ENCODE measurements at regions not wholly inside any gene's neighbourhood (a gene's known extent, or its start where the extent isn't known, plus 50 kb on each side); places are given as distances from the start of the nearest gene placed in this dataset.

DNA sequence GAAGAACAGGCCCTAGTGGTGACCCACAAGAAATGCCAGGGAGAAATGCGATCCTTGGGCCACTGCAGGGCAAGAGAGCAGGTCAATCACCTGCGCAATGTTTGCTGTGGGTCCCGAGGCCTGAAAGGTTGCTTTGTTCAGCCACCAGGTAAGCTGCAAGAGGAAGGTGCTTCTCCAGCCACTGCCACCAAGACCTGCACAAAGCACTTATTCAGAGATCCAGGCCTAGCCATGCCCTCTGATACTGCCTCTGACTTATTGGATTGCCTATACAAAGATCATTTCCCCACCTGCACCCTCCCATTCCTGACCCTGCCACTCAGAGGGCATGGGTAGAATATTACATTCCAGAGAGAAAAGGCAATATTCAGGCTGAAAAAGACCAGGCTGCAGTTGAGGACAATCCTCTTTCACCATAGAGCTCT is 349.4 kb upstream of the NFIA start:
- no peak overlapping the region for H3K4me3 Mint-ChIP-seq
- no peak for DNase-seq

DNA sequence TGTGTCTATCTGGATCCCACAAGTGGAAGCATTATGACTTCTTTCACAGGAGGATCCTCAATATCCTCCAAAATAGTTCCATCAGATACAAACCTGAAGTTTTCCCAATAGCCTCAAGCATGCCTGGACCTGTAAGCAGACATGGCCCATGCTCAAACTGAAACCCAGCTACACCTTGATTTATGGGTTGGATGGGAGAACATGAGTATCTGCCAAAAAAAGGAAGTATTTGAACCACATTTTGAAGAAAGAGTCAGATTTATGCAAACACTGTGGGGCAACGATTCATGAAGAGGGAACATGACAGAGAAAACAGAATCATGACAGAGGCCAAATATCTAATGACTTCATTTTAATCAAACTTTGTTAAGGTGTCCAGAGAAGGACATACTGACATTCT is 351.0 kb upstream of the NFIA start:
- Histone ChIP-seq H3K4me3 (ENCODE audit: low read length) (no peak overlapping the region), H3K4me1 (ENCODE audit: control insufficient read depth, insufficient read depth, low read length) (no peaks in the 10 kb centered on the region), H3K27ac (ENCODE audit: low read depth, low read length) (no peak overlapping the region), H3K36me3 (ENCODE audit: control insufficient read depth, insufficient read depth, low read length) (no peaks in the 10 kb centered on the region), H3K9me3 (ENCODE audit: control insufficient read depth, low read length) (no peaks in the 10 kb centered on the region), H3K27me3 (ENCODE audit: control insufficient read depth, insufficient read depth, low read length, poor library complexity, severe bottlenecking) (no peaks in the 10 kb centered on the region), H3K9ac (ENCODE audit: extremely low read depth, low read length, poor library complexity, severe bottlenecking) (no peak overlapping the region)
- TF ChIP-seq, protein P1, sequence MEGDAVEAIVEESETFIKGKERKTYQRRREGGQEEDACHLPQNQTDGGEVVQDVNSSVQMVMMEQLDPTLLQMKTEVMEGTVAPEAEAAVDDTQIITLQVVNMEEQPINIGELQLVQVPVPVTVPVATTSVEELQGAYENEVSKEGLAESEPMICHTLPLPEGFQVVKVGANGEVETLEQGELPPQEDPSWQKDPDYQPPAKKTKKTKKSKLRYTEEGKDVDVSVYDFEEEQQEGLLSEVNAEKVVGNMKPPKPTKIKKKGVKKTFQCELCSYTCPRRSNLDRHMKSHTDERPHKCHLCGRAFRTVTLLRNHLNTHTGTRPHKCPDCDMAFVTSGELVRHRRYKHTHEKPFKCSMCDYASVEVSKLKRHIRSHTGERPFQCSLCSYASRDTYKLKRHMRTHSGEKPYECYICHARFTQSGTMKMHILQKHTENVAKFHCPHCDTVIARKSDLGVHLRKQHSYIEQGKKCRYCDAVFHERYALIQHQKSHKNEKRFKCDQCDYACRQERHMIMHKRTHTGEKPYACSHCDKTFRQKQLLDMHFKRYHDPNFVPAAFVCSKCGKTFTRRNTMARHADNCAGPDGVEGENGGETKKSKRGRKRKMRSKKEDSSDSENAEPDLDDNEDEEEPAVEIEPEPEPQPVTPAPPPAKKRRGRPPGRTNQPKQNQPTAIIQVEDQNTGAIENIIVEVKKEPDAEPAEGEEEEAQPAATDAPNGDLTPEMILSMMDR (conservative IDR thresholded peaks at IDR 0.05), result no peak
- no peak overlapping the region for H3K27ac Mint-ChIP-seq
- H3K4me3 Mint-ChIP-seq, result no peak overlapping the region
- H3K4me1 Mint-ChIP-seq, result no peaks in the 10 kb centered on the region
- H3K27me3 Mint-ChIP-seq (ENCODE audit: insufficient read depth), result no peaks in the 10 kb centered on the region
- peaks cover 5% of the 10 kb centered on the region for H3K9me3 Mint-ChIP-seq
- H3K36me3 Mint-ChIP-seq (ENCODE audit: low read depth), result no peaks in the 10 kb centered on the region
- WGBS, 2 experiments (ENCODE audit: insufficient coverage in 1 of 2, insufficient read length in 1 of 2), result 80 to 96% methylated on average over 1 of the region's 1 CpG
- DNase-seq, result no peak

More for the DNA sequence above, 349.4 kb upstream of the NFIA start:
- no peaks in the 10 kb centered on the region for H3K9me3 ChIP-seq (ENCODE audit: control insufficient read depth, low read length)
- H3K4me1 Mint-ChIP-seq, result no peaks in the 10 kb centered on the region
- TF ChIP-seq, protein P1 (conservative IDR thresholded peaks at IDR 0.05), result peak; percentile 40
- no peak overlapping the region for H3K9ac ChIP-seq (ENCODE audit: extremely low read depth, low read length, poor library complexity, severe bottlenecking)
- H3K27me3 Mint-ChIP-seq (ENCODE audit: insufficient read depth), result no peaks in the 10 kb centered on the region
- H3K27ac ChIP-seq (ENCODE audit: low read depth, low read length), result no peak overlapping the region
- H3K27me3 ChIP-seq (ENCODE audit: control insufficient read depth, insufficient read depth, low read length, poor library complexity, severe bottlenecking), result no peaks in the 10 kb centered on the region
- H3K27ac Mint-ChIP-seq, result no peak overlapping the region
- WGBS, 2 experiments (ENCODE audit: insufficient coverage in 1 of 2, insufficient read length in 1 of 2), result 80 to 87% methylated on average over 1 to 3 of the region's 3 CpGs
- no peaks in the 10 kb centered on the region for H3K36me3 Mint-ChIP-seq (ENCODE audit: low read depth)
- no peak overlapping the region for H3K4me3 ChIP-seq (ENCODE audit: low read length)
- H3K9me3 Mint-ChIP-seq, result peaks cover 5% of the 10 kb centered on the region
- no peaks in the 10 kb centered on the region for H3K36me3 ChIP-seq (ENCODE audit: control insufficient read depth, insufficient read depth, low read length)
- H3K4me1 ChIP-seq (ENCODE audit: control insufficient read depth, insufficient read depth, low read length), result no peaks in the 10 kb centered on the region

DNA sequence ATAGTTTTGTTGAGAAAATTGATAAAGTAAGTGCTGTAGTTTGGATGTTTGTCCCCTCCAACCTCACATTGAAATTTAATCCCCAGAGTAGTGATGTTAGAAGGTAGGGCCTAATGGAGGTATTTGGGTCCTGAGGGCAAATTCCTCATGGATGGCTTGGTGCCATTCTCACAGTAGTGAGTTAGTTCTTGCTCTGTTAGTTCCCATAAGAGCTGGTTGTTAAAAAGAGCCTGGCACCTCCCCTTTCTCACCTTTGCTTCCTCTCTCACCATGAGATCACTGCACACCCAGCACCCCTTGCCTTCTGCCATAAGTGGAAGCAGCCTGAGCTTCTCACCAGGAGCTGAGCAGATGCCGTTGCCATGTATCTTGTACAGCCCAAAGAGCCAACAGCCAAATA is 354.8 kb upstream of the NFIA start:
- Histone ChIP-seq H3K27ac (ENCODE audit: low read depth, low read length) (no peak overlapping the region), H3K4me1 (ENCODE audit: control insufficient read depth, insufficient read depth, low read length) (no peaks in the 10 kb centered on the region), H3K9me3 (ENCODE audit: control insufficient read depth, low read length) (no peaks in the 10 kb centered on the region), H3K9ac (ENCODE audit: extremely low read depth, low read length, poor library complexity, severe bottlenecking) (no peak overlapping the region), H3K4me3 (ENCODE audit: low read length) (no peak overlapping the region), H3K36me3 (ENCODE audit: control insufficient read depth, insufficient read depth, low read length) (no peaks in the 10 kb centered on the region), H3K27me3 (ENCODE audit: control insufficient read depth, insufficient read depth, low read length, poor library complexity, severe bottlenecking) (no peaks in the 10 kb centered on the region)
- Mint-ChIP-seq H3K27ac (no peak overlapping the region), H3K27me3 (ENCODE audit: insufficient read depth) (no peaks in the 10 kb centered on the region), H3K4me3 (no peak overlapping the region), H3K9me3 (peaks cover 5% of the 10 kb centered on the region), H3K4me1 (no peaks in the 10 kb centered on the region), H3K36me3 (ENCODE audit: low read depth) (no peaks in the 10 kb centered on the region)
- DNase-seq, result no peak
- TF ChIP-seq, protein P1 (conservative IDR thresholded peaks at IDR 0.05), result no peak
- 82% methylated on average over 1 of the region's 1 CpG; no CpG with 5 or more reads in 1 of the 2 experiments for WGBS, 2 experiments (ENCODE audit: insufficient coverage in 1 of 2, insufficient read length in 1 of 2)
